ENCODE measurements at regions not wholly inside any gene's neighbourhood (a gene's known extent, or its start where the extent isn't known, plus 50 kb on each side); places are given as distances from the start of the nearest gene placed in this dataset.
"Not testable (repeated sequence)": the region's sequence is repeated elsewhere in the genome, so short reads cannot be mapped to it uniquely, and the experiment has no call there.

DNA sequence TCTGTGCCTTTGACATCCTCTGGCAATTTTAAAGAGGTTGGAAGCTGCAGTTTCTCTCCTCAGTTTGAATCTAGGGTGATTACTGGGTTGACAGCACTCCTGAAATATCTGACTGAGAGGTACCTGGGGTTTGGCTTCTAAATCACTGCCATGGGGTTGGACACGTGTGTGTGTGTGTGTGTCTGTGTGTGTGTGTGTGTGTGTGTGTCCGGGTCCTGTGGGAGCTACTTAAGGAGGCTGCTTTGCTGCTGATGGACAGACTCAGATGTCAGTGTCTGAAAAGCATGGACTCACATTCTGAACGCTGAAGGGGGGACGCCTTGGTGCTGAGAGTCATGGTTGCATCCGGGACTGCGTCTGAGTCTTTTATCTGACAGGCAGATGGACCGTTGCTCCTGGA, 299.1 kb upstream of the SFSWAP start:
- H4K20me1 ChIP-seq (ENCODE audit: insufficient read depth, low read length); CTCF ChIA-PET; H2BK20ac ChIP-seq (ENCODE audit: low read depth, low read length); H2BK15ac ChIP-seq (ENCODE audit: low read depth, low read length); ATAC-seq (ENCODE audit: low read depth); POLR2A ChIA-PET (ENCODE audit: unreplicated experiment); dilution Hi-C loops (cut with HindIII; ENCODE audit: low sequenced_read_pairs, unreplicated experiment); DNase-seq; H4K8ac ChIP-seq (ENCODE audit: low read depth in 2 of 2, low read length in 2 of 2); H4K5ac ChIP-seq (ENCODE audit: low read depth, low read length); H4K91ac ChIP-seq (ENCODE audit: insufficient read depth, low read depth, low read length); H2BK120ac ChIP-seq (ENCODE audit: low read depth, low read length); intact Hi-C loops (cut with micrococcal nuclease); H3K79me1 ChIP-seq (ENCODE audit: low read depth in 1 of 2, low read length in 2 of 2); in situ Hi-C loops (cut with MboI; ENCODE audit: low sequenced_read_pairs); H3K18ac ChIP-seq (ENCODE audit: low read depth, low read length); H2AFZ ChIP-seq (replicated peaks; ENCODE audit: low read length, poor library complexity); H3K4ac ChIP-seq (ENCODE audit: low read depth, low read length); H3K4me3 ChIP-seq (ENCODE audit: insufficient read depth, low read depth, low read length); H3K9me1 ChIP-seq (ENCODE audit: insufficient read depth, low read length); H3K27me3 ChIP-seq (ENCODE audit: control insufficient read depth, insufficient read depth, low read length); H2AK9ac ChIP-seq (replicated peaks; ENCODE audit: low read depth, low read length, poor library complexity); H3K4me2 ChIP-seq (ENCODE audit: low read depth, low read length); BruUV-seq (replicated peaks); H3K14ac ChIP-seq (replicated peaks; ENCODE audit: low read depth, low read length); H3K27ac ChIP-seq (ENCODE audit: insufficient read depth, low read length); H3K36me3 ChIP-seq (ENCODE audit: control insufficient read depth, insufficient read depth, low read length); H2AK5ac ChIP-seq (ENCODE audit: low read depth, low read length); H3K23ac ChIP-seq (ENCODE audit: low read depth, low read length); H3K9ac ChIP-seq (ENCODE audit: low read depth, low read length); H3K4me1 ChIP-seq (ENCODE audit: control insufficient read depth, insufficient read depth, low read length); H2BK5ac ChIP-seq (ENCODE audit: low read depth, low read length, poor library complexity, severe bottlenecking); H3K56ac ChIP-seq (ENCODE audit: extremely low read depth, insufficient read depth, low read length): not testable (repeated sequence)
- no CpG with 5 or more reads among the region's 7 CpGs for WGBS, 2 experiments (ENCODE audit: extremely low coverage in 2 of 2, insufficient read length in 1 of 2)
- H3K9me3 ChIP-seq (ENCODE audit: control insufficient read depth, insufficient read depth, low read length): peaks cover 34% of the 10 kb centered on the region

Data from IMR-90 (cell line).